ENCODE measurements at regions not wholly inside any gene's neighbourhood (a gene's known extent, or its start where the extent isn't known, plus 50 kb on each side); places are given as distances from the start of the nearest gene placed in this dataset.

- no peak for TF ChIP-seq TOX (CRISPR knock-in tag; IDR thresholded peaks at IDR 0.05; ENCODE audit: borderline replicate concordance)
- no peak for TF ChIP-seq ZFP3 (CRISPR knock-in tag; IDR thresholded peaks at IDR 0.05)
- TF ChIP-seq ZFP30 (CRISPR knock-in tag; IDR thresholded peaks at IDR 0.05) = no peak
- no peak for TF ChIP-seq SNAI2 (CRISPR knock-in tag; IDR thresholded peaks at IDR 0.05)
- no peak for TF ChIP-seq CREB5 (CRISPR knock-in tag; IDR thresholded peaks at IDR 0.05; ENCODE audit: low read depth)
- TF ChIP-seq ESRRG (CRISPR knock-in tag; IDR thresholded peaks at IDR 0.05) = no peak
- TF ChIP-seq PATZ1 (CRISPR knock-in tag; IDR thresholded peaks at IDR 0.05; ENCODE audit: borderline replicate concordance) = no peak
- TF ChIP-seq ZNF8 (CRISPR knock-in tag; IDR thresholded peaks at IDR 0.05) = no peak
- no peak for TF ChIP-seq TSHZ2 (CRISPR knock-in tag; IDR thresholded peaks at IDR 0.05)
- TF ChIP-seq CSRNP3 (CRISPR knock-in tag; IDR thresholded peaks at IDR 0.05) = no peak
- TF ChIP-seq BACH2 (CRISPR knock-in tag; IDR thresholded peaks at IDR 0.05; ENCODE audit: borderline replicate concordance) = no peak
These were observed 144.1 kb upstream of the NCKAP5 start for GRCh38 chr2:133712369-133712768.

Data from SK-N-SH treated with all-trans-retinoic acid at 6 μM for 48 hours (cell line).